CD4-positive, CD25-positive, alpha-beta regulatory T cell (primary cell): ENCODE measurements at regions not wholly inside any gene's neighbourhood (a gene's known extent, or its start where the extent isn't known, plus 50 kb on each side); places are given as distances from the start of the nearest gene placed in this dataset.
"Not testable (repeated sequence)": the region's sequence is repeated elsewhere in the genome, so short reads cannot be mapped to it uniquely, and the experiment has no call there.

Experiments used
- ATAC-seq, 2 donors: fragments of 150-1000 bp; cut with Tn5 transposase; one replicate each; pipeline ENCODE4 v1.10.0; 2021; ENCODE audit warnings: low read depth in 2 of 2, moderate number of reproducible peaks in 2 of 2, moderate library complexity in 1 of 2
- DNase-seq, 3 donors: peaks; one replicate each; pipeline versions ENCODE4 v3.0.0 to v3.0.0-alpha.2; 2012 to 2022; ENCODE audit warnings: mixed read lengths in 1 of 3
- H3K27ac ChIP-seq: one replicate; pipeline ENCODE4 v1.7.0; 2013; ENCODE audit warnings: mild to moderate bottlenecking, low read length; ENCODE audit not compliant: insufficient read depth, poor library complexity, severe bottlenecking
- H3K27me3 ChIP-seq: one replicate; pipeline ENCODE4 v1.7.0; 2013; ENCODE audit warnings: low read length; ENCODE audit not compliant: control insufficient read depth, insufficient read depth
- H3K36me3 ChIP-seq: one replicate; pipeline ENCODE4 v1.7.0; 2013; ENCODE audit warnings: mild to moderate bottlenecking, low read length, moderate library complexity; ENCODE audit not compliant: control insufficient read depth, insufficient read depth
- H3K4me1 ChIP-seq: 2 replicates; pipeline ENCODE4 v1.7.0; 2013; ENCODE audit warnings: mild to moderate bottlenecking, low read length; ENCODE audit not compliant: insufficient read depth, control insufficient read depth, poor library complexity, severe bottlenecking
- H3K4me3 ChIP-seq: one replicate; pipeline ENCODE4 v1.7.0; 2013; ENCODE audit warnings: low read depth, mild to moderate bottlenecking, low read length, moderate library complexity
- H3K9me3 ChIP-seq, 2 experiments: 1 replicate in 1 of 2; 2 replicates in 1 of 2; pipeline ENCODE4 v1.7.0; 2013; ENCODE audit warnings: low read length in 2 of 2, mild to moderate bottlenecking in 1 of 2, moderate library complexity in 1 of 2; ENCODE audit not compliant: control insufficient read depth in 2 of 2
- H3K27ac Mint-ChIP-seq, 3 donors: one replicate each; pipeline ENCODE4 v1.8.0; 2020 to 2022; ENCODE audit warnings: mild to moderate bottlenecking in 3 of 3, mixed read lengths in 3 of 3, moderate library complexity in 2 of 3
- H3K27me3 Mint-ChIP-seq: one replicate; pipeline ENCODE4 v1.8.0; 2022; ENCODE audit warnings: mild to moderate bottlenecking, mixed read lengths
- H3K36me3 Mint-ChIP-seq: one replicate; pipeline ENCODE4 v1.8.0; 2020; ENCODE audit warnings: mixed read lengths
- H3K4me1 Mint-ChIP-seq, 4 donors: one replicate each; pipeline ENCODE4 v1.8.0; 2020 to 2022; ENCODE audit warnings: mixed read lengths in 4 of 4, mild to moderate bottlenecking in 1 of 4
- H3K4me3 Mint-ChIP-seq, 4 donors: one replicate each; pipeline ENCODE4 v1.8.0; 2020 to 2022; ENCODE audit warnings: mild to moderate bottlenecking in 4 of 4, mixed read lengths in 4 of 4, moderate library complexity in 3 of 4
- H3K9me3 Mint-ChIP-seq, 7 donors: one replicate each; pipeline ENCODE4 v1.8.0; 2020 to 2022; ENCODE audit warnings: mixed read lengths in 7 of 7, mild to moderate bottlenecking in 3 of 7, moderate library complexity in 2 of 7

DNA sequence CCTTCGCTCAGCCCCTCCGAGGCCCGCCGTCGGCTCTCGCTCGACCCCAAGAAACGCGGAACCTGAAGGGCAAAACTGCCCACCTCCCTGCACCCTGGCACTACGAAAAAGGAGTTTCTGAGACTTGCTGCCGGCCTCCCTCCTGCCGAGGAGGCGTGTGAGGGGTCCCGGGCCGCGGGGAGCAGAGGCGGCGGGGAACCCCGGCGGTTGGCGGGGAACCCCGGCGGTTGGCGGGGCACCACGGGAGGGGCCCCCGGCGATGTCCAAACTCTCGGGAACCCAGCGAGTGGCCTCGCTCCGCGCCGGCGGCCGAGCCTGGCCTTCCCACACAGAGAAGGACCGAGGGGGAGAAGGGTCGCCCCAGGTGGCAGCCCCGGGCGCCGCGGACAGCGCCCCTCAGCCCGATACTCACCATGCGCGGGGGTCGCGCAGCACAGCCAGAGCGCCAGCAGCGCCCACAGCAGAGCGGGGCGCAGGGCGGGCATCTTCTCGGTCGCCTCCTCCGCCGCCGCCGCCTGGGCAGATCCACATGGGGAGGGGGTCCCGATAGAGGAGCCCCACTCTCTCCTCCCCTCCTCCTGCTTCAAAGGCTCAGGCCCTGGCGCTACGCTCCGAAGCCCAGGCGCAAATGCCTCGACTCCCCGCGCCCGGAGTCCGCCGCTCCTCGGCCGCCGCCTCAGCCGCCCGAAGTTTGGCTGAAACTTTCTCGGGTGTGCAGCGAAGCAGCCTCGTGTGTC, 69.4 kb upstream of the NUDT4B start:
- H3K9me3 ChIP-seq, H3K27me3 Mint-ChIP-seq, H3K27ac ChIP-seq, H3K36me3 ChIP-seq, H3K4me1 Mint-ChIP-seq, H3K36me3 Mint-ChIP-seq, H3K27me3 ChIP-seq, H3K9me3 Mint-ChIP-seq, H3K4me1 ChIP-seq, H3K4me3 ChIP-seq, H3K27ac Mint-ChIP-seq: not testable (repeated sequence)
- peak in 1 of 2 donors; percentile 63 for ATAC-seq
- peak in 2 of 3 donors; percentile 22 to 58 for DNase-seq
- H3K4me3 Mint-ChIP-seq, result peak overlapping the region in 2 of 4 donors; percentile 76 to 84

DNA sequence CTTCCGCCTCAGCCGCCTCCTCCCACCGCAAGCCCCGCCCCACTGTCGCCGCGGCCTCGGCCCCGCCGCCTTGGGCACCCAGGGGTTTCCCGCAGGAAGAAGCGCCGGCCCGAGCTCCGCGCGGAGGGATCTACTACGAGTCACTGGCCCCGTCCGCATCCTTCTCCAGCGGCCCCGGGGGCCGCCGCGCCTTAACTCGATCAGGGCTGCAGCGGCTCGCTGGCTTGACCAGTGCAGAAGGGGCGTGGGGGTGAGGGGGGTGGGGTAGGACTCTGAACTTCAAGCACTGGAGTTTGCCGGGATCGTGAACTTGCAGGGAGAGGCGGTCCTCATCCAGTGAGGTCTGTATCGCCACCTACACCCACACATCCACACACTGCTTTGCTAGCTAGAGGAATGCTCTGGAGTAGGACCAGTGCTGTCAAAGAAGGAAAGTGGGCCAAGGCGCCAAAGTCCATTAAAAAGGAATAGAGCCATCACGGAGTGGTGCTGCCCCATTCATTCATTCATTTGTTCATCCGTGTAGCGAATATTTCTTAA, 68.7 kb upstream of the NUDT4B start:
- H3K9me3 Mint-ChIP-seq, H3K27me3 Mint-ChIP-seq, H3K27ac Mint-ChIP-seq, H3K4me1 ChIP-seq, H3K27me3 ChIP-seq, H3K36me3 Mint-ChIP-seq, DNase-seq, H3K4me3 ChIP-seq, H3K4me1 Mint-ChIP-seq, H3K36me3 ChIP-seq, H3K9me3 ChIP-seq, H3K27ac ChIP-seq: not testable (repeated sequence)
- H3K4me3 Mint-ChIP-seq, result peak overlapping the region in 2 of 4 donors; percentile 76 to 84
- ATAC-seq, result peak; percentile 69 to 71

DNA sequence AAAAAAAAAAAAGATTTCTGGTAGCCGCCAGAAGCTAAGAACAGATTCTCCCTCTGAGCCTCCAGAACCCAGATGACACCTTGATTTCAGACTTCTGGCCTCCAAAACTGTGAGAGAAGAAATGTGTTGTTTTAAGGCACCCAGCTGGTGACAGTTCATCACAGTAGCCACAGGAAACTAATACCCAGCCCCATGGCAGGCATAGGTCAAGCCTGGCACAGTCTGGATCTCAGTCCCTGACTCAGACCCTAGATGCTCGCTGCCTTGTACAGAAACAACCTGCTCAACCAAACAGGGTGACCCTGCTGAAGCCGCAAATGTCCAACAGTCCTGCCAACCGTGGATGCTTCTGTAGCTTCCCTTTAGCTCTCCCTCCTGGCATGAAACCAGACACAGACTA, 61.8 kb upstream of the NUDT4B start:
- H3K27me3 Mint-ChIP-seq, H3K9me3 ChIP-seq, H3K36me3 ChIP-seq, H3K27me3 ChIP-seq, H3K27ac ChIP-seq, H3K36me3 Mint-ChIP-seq, ATAC-seq, DNase-seq, H3K4me3 ChIP-seq, H3K4me3 Mint-ChIP-seq, H3K27ac Mint-ChIP-seq, H3K4me1 ChIP-seq, H3K4me1 Mint-ChIP-seq, H3K9me3 Mint-ChIP-seq: not testable (repeated sequence)

DNA sequence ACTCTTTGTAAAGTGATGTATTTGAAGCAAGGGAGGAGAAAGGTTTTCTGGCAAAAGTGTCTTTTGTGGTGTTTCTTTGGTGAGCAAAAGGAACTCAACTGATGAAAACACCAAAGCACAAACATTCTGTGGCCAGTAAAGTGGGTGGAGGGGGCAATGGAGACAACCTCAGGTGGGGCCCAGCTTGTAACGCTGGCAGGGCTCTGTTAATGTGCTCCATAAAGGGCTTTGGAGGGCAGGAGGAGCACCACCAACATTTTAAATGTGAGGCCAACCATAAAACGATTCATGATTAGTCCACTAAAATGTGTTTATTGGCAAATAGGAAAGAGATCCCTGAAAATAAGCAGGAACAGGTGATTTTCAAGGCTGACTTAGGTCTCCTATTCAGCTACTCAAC, 61.2 kb upstream of the NUDT4B start:
- not testable (repeated sequence) for H3K4me3 Mint-ChIP-seq, DNase-seq, H3K9me3 Mint-ChIP-seq, ATAC-seq, H3K4me1 Mint-ChIP-seq, H3K9me3 ChIP-seq, H3K36me3 ChIP-seq, H3K36me3 Mint-ChIP-seq, H3K4me1 ChIP-seq, H3K4me3 ChIP-seq, H3K27me3 ChIP-seq, H3K27ac ChIP-seq, H3K27me3 Mint-ChIP-seq, H3K27ac Mint-ChIP-seq
